K562 (cell line): ENCODE measurements at regions not wholly inside any gene's neighbourhood (a gene's known extent, or its start where the extent isn't known, plus 50 kb on each side); places are given as distances from the start of the nearest gene placed in this dataset.

Source experiments
- DACH1 ChIP-seq: fragments of 450-650 bp; IDR thresholded peaks from 2 replicates; pipeline ENCODE4 v1.6.1; 2018; ENCODE audit not compliant: partially characterized antibody
- E2F6 ChIP-seq, 2 experiments: IDR thresholded peaks; 2 replicates each; pipeline ENCODE4 v1.6.1; 2011; ENCODE audit warnings: borderline replicate concordance in 1 of 2, control low read depth in 1 of 2, low read depth in 1 of 2, low read length in 1 of 2, mild to moderate bottlenecking in 1 of 2, mixed read lengths in 1 of 2, moderate library complexity in 1 of 2; ENCODE audit not compliant: insufficient read depth in 1 of 2, insufficient read length in 1 of 2, poor library complexity in 1 of 2, severe bottlenecking in 1 of 2; ENCODE audit errors: extremely low read depth in 1 of 2
- HNRNPH1 ChIP-seq: fragments of 200-400 bp; formaldehyde crosslinking; optimal IDR thresholded peaks from 2 replicates; pipeline ENCODE3; 2017; ENCODE audit warnings: low read depth, mild to moderate bottlenecking, low read length, moderate library complexity
- HOMEZ ChIP-seq: fragments of 250-450 bp; sonication (Bioruptor Pico); IDR thresholded peaks from 2 replicates; pipeline ENCODE4 v1.4.0; 2020; ENCODE audit warnings: mild to moderate bottlenecking, moderate library complexity
- L3MBTL2 ChIP-seq: fragments of 450-650 bp; IDR thresholded peaks from 2 replicates; pipeline ENCODE4 v1.6.1; 2016; ENCODE audit warnings: mild to moderate bottlenecking, moderate library complexity
- MAX ChIP-seq: sonication (generic); formaldehyde crosslinking; IDR thresholded peaks from 2 replicates; pipeline ENCODE4 v1.9.0; 2022; ENCODE audit warnings: mild to moderate bottlenecking, missing genetic modification reagents
- NFATC3 ChIP-seq: fragments of 450-650 bp; IDR thresholded peaks from 2 replicates; pipeline ENCODE4 v1.6.1; 2017; ENCODE audit warnings: mild to moderate bottlenecking
- NR2C1 ChIP-seq, 2 experiments: fragments of 450-650 bp; IDR thresholded peaks; 2 replicates each; pipeline ENCODE4 v1.6.1; 2017; ENCODE audit warnings: mild to moderate bottlenecking in 2 of 2, antibody characterized with exemption in 1 of 2, inconsistent platforms in 1 of 2, missing compliant biosample characterization in 1 of 2, missing genetic modification characterization in 1 of 2
- NR2C2 ChIP-seq, 2 experiments: fragments of 200-800 bp in 1 of 2; sonication (Bioruptor generic) in 1 of 2; sonication (generic) in 1 of 2; formaldehyde crosslinking in 1 of 2; IDR thresholded peaks; 2 replicates each; pipeline versions ENCODE4 v1.6.1 to v1.8.0; 2016 to 2022; ENCODE audit warnings: mild to moderate bottlenecking in 1 of 2, missing compliant biosample characterization in 1 of 2, missing genetic modification characterization in 1 of 2, missing genetic modification reagents in 1 of 2
- POLR2A ChIP-seq: fragments of 450-650 bp; conservative IDR thresholded peaks from 2 replicates; pipeline ENCODE4 v1.6.1; 2016
- SIN3A ChIP-seq, 2 experiments: fragments of 150-350 bp in 1 of 2; IDR thresholded peaks; 2 replicates each; pipeline ENCODE4 v1.6.1; 2011 to 2016; ENCODE audit warnings: borderline replicate concordance in 2 of 2, low read depth in 2 of 2, low read length in 2 of 2, mild to moderate bottlenecking in 2 of 2, moderate library complexity in 2 of 2; ENCODE audit not compliant: control insufficient read depth in 1 of 2
- SRF ChIP-seq, 2 experiments: fragments of 250-450, 450-650 bp in 1 of 2; sonication (Bioruptor Pico) in 1 of 2; sonication (generic) in 1 of 2; formaldehyde crosslinking; IDR thresholded peaks; 2 replicates each; pipeline versions ENCODE4 v1.5.0 to v1.5.1; 2020 to 2022; ENCODE audit warnings: mild to moderate bottlenecking in 1 of 2, missing genetic modification reagents in 1 of 2
- TAF1 ChIP-seq: IDR thresholded peaks from 2 replicates; pipeline ENCODE4 v1.6.1; 2011; ENCODE audit warnings: mild to moderate bottlenecking, low read length, moderate library complexity; ENCODE audit not compliant: insufficient read depth, control insufficient read depth, severe bottlenecking; ENCODE audit errors: extremely low read depth
- ZFP91 ChIP-seq: sonication (generic); formaldehyde crosslinking; IDR thresholded peaks from 2 replicates; pipeline ENCODE4 v1.8.0; 2022; ENCODE audit warnings: mild to moderate bottlenecking, missing genetic modification reagents

GRCh38 chr2:41869542-41870264, 178.1 kb upstream of the PKDCC start:
- TF ChIP-seq ZFP91 (CRISPR knock-in tag) (no peak), SIN3A (IDR thresholded peaks at IDR 0.05; ENCODE audit: borderline replicate concordance in 2 of 2, control insufficient read depth in 1 of 2, low read depth in 2 of 2, low read length in 2 of 2) (no peak), NR2C1 (IDR thresholded peaks at IDR 0.05) (no peak), NR2C1 (tag; IDR thresholded peaks at IDR 0.05) (no peak), DACH1 (no peak), TAF1 (no peak), HOMEZ (CRISPR knock-in tag) (no peak), POLR2A (no peak), NR2C2 (CRISPR knock-in tag; IDR thresholded peaks at IDR 0.05) (no peak), NR2C2 (tag; IDR thresholded peaks at IDR 0.05) (no peak), HNRNPH1 (no peak), MAX (CRISPR knock-in tag) (no peak), E2F6 (IDR thresholded peaks at IDR 0.05; ENCODE audit: borderline replicate concordance in 1 of 2, extremely low read depth in 1 of 2, insufficient read depth in 1 of 2, insufficient read length in 1 of 2, low read depth in 1 of 2, low read length in 1 of 2, poor library complexity in 1 of 2, severe bottlenecking in 1 of 2) (no peak), SRF (CRISPR knock-in tag; IDR thresholded peaks at IDR 0.05) (no peak), NFATC3 (no peak), L3MBTL2 (no peak)
